Large intestine (tissue), 3 donors: ENCODE measurements at regions not wholly inside any gene's neighbourhood (a gene's known extent, or its start where the extent isn't known, plus 50 kb on each side); places are given as distances from the start of the nearest gene placed in this dataset.
"Not testable (repeated sequence)": the region's sequence is repeated elsewhere in the genome, so short reads cannot be mapped to it uniquely, and the experiment has no call there.

Experiments used
- DNase-seq, 2 donors: peaks; one replicate each; pipeline versions ENCODE4 v3.0.0 to v3.0.0-alpha.2; 2013
- H3K27ac ChIP-seq: one replicate; pipeline ENCODE4 v1.5.1; 2013; ENCODE audit warnings: low read length
- H3K27me3 ChIP-seq: 2 replicates; pipeline ENCODE4 v1.6.1; 2013; ENCODE audit warnings: low read length; ENCODE audit not compliant: control insufficient read depth, insufficient read depth
- H3K36me3 ChIP-seq: 2 replicates; pipeline ENCODE4 v1.6.1; 2013; ENCODE audit warnings: low read length; ENCODE audit not compliant: control insufficient read depth, insufficient read depth
- H3K4me1 ChIP-seq: one replicate; pipeline ENCODE4 v1.6.1; 2013; ENCODE audit warnings: low read length; ENCODE audit not compliant: control insufficient read depth, insufficient read depth
- H3K4me3 ChIP-seq: one replicate; pipeline ENCODE4 v1.5.1; 2013; ENCODE audit warnings: low read length
- H3K9me3 ChIP-seq: one replicate; pipeline ENCODE4 v1.6.1; 2013; ENCODE audit warnings: mild to moderate bottlenecking, low read depth, low read length, moderate library complexity; ENCODE audit not compliant: control insufficient read depth
- WGBS: methylation state at CpG from one replicate; pipeline ENCODE4 v1.1.5; 2013; ENCODE audit warnings: low lambda C conversion rate; ENCODE audit not compliant: insufficient coverage; 5-methylcytosine and 5-hydroxymethylcytosine counted together

GRCh38 chr7:136386876-136387275 lies 409.7 kb upstream of the MTPN start:
- Histone ChIP-seq H3K9me3 (no peaks in the 10 kb centered on the region), H3K4me3 (no peak overlapping the region), H3K4me1 (no peaks in the 10 kb centered on the region), H3K27ac (no peak overlapping the region), H3K36me3 (no peaks in the 10 kb centered on the region), H3K27me3 (no peaks in the 10 kb centered on the region)
- DNase-seq, result no peak
- no CpG with 5 or more reads among the region's 2 CpGs for WGBS

DNA sequence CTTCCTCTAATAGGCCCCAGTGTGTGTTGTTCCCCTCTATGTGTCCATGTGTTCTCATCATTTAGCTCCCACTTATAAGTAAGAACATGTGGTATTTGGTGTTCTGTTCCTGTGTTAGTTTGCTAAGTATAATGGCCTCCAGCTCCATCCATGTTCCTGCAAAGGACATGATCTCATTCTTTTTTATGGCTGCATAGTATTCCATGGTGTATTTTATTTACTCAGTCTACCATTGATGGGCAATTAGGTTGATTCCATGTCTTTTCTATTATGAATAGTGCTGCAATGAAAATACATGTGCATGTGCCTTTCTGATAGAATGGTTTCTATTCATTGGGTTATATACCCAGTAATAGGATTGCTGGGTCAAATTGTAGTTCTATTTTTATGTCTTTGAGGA lies 394.2 kb upstream of the MTPN start:
- not testable (repeated sequence) for DNase-seq, H3K4me1 ChIP-seq, H3K36me3 ChIP-seq, H3K4me3 ChIP-seq, H3K27ac ChIP-seq, H3K27me3 ChIP-seq, H3K9me3 ChIP-seq

DNA sequence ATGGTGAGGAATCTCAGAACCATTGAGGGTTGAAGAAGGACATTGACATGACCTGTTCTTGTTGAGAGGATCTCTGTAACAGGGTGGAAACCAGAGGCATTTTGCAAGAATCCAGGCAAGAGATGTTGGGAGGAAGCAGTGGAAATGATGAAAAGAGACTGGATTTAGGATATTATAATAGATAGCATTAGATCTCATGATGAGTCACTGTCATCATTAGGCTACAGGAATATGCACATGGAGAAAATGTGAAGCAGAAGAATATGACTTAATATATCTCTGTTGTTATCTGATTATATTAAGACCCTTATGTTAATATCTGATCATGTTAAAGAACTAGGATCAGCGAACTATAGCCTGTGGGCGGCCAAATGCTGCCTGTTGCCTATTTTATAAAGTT lies 393.0 kb upstream of the MTPN start:
- Histone ChIP-seq H3K27me3 (no peaks in the 10 kb centered on the region), H3K4me1 (no peaks in the 10 kb centered on the region), H3K9me3 (no peaks in the 10 kb centered on the region), H3K4me3 (no peak overlapping the region), H3K27ac (no peak overlapping the region), H3K36me3 (no peaks in the 10 kb centered on the region)
- whole genome bisulfite sequencing, result no CpG with 5 or more reads among the region's 2 CpGs
- DNase-seq, result no peak

- no peaks in the 10 kb centered on the region for H3K9me3 ChIP-seq
- H3K4me3 ChIP-seq, result no peak overlapping the region
- no peaks in the 10 kb centered on the region for H3K4me1 ChIP-seq
- H3K36me3 ChIP-seq, result no peaks in the 10 kb centered on the region
- no CpG with 5 or more reads among the region's 2 CpGs for WGBS
- no peaks in the 10 kb centered on the region for H3K27me3 ChIP-seq
- H3K27ac ChIP-seq, result no peak overlapping the region
- DNase-seq, result no peak
These were observed 392.1 kb upstream of the MTPN start for GRCh38 chr7:136369225-136369624.

DNA sequence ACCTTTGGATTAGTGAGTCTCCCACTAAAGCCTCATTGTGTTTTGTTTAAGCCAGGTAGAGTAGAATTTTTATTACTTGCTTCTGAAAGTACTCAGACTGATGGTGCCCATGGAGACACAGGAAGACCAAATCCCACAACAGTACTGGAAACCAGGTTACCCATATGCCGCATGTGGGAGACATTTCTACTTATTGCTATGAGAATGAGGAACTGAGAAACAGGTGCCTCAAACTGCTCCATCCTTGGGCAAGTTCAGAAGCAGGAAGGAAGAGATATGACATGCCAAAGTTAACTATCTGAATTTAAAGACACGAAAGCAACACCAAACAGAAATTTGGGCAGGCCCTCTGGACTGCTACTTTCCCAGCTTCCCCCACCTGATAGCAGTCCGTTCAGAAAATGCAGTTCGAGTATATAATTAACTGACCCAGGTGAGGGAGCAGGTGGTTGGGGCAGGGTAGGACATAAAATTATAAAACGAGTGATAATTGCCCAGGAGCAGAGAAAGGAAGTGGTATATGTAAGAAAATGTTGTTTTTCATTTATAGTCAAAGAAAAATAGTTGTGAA lies 382.3 kb upstream of the MTPN start:
- Histone ChIP-seq H3K4me1 (no peaks in the 10 kb centered on the region), H3K27ac (no peak overlapping the region), H3K9me3 (no peaks in the 10 kb centered on the region), H3K4me3 (no peak overlapping the region), H3K27me3 (no peaks in the 10 kb centered on the region), H3K36me3 (no peaks in the 10 kb centered on the region)
- no peak for DNase-seq
- 47% methylated on average over 2 of the region's 5 CpGs for WGBS

GRCh38 chr7:136353287-136353686 lies 376.1 kb upstream of the MTPN start:
- no peak overlapping the region for H3K4me3 ChIP-seq
- H3K36me3 ChIP-seq, result no peaks in the 10 kb centered on the region
- H3K27me3 ChIP-seq, result no peaks in the 10 kb centered on the region
- no CpG with 5 or more reads among the region's 2 CpGs for WGBS
- DNase-seq, result no peak
- no peaks in the 10 kb centered on the region for H3K4me1 ChIP-seq
- no peaks in the 10 kb centered on the region for H3K9me3 ChIP-seq
- H3K27ac ChIP-seq, result no peak overlapping the region

DNA sequence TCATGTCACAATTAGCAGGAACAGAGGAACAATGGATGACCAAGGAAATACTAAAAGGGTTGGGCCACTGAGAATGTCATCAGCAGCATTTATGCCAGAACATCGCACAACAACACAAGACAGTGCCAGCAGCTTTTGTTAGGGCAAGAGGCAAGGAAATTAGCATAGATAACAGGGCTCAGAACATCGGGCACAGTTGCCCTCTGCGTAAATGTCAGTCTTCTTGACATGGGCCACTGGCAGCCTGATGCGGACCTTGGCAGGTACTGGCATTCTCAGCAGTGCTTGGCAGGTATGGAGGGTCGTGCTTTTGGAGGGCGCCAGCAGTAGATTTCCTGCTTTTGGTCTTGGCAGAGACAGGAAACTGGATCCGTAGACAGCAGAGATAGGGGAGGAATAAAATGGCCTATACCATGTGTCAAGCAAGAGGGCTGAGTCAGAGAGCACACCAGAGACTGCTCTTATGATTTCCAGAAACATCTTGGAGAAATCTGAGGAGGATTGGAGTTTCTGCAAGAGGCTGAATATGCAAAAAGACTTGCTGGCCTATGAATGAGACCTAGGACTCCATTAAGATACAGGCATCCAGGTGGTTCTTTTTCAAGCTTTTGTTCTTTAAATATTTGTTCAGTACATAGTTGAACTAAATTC lies 371.5 kb upstream of the MTPN start:
- DNase-seq, result no peak
- Histone ChIP-seq H3K27me3 (no peaks in the 10 kb centered on the region), H3K4me3 (no peak overlapping the region), H3K4me1 (no peaks in the 10 kb centered on the region), H3K27ac (no peak overlapping the region), H3K36me3 (no peaks in the 10 kb centered on the region), H3K9me3 (no peaks in the 10 kb centered on the region)
- WGBS, result no CpG with 5 or more reads among the region's 7 CpGs

- no peaks in the 10 kb centered on the region for H3K27me3 ChIP-seq
- H3K27ac ChIP-seq, result no peak overlapping the region
- no CpG with 5 or more reads among the region's 3 CpGs for WGBS
- DNase-seq, result no peak
- no peaks in the 10 kb centered on the region for H3K9me3 ChIP-seq
- H3K36me3 ChIP-seq, result no peaks in the 10 kb centered on the region
- H3K4me3 ChIP-seq, result no peak overlapping the region
- H3K4me1 ChIP-seq, result no peaks in the 10 kb centered on the region
These were observed 371.0 kb upstream of the MTPN start for GRCh38 chr7:136348142-136348541.

DNA sequence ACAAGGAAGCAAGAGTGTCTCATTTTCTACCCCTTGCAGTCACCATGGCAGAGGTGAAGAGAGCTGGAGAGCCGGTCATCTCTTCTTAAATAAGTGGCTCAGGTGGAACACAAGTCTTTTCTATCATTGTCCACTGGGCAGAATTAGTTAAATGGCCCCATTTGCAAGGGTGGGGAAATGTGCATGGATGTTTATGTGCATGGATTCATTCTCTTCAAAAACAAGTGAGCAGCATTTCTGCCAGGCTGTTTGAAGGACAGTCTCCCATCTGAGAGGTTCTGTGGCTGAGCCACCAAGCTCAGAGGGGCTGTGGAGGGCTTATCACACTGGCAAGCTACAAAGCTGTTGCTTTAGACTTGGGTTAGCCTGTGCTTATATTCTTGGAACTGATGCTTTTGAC lies 370.3 kb upstream of the MTPN start:
- Histone ChIP-seq H3K4me3 (no peak overlapping the region), H3K27me3 (no peaks in the 10 kb centered on the region), H3K9me3 (no peaks in the 10 kb centered on the region), H3K36me3 (no peaks in the 10 kb centered on the region), H3K4me1 (no peaks in the 10 kb centered on the region), H3K27ac (no peak overlapping the region)
- DNase-seq, result no peak
- no CpG with 5 or more reads among the region's 1 CpG for WGBS

DNA sequence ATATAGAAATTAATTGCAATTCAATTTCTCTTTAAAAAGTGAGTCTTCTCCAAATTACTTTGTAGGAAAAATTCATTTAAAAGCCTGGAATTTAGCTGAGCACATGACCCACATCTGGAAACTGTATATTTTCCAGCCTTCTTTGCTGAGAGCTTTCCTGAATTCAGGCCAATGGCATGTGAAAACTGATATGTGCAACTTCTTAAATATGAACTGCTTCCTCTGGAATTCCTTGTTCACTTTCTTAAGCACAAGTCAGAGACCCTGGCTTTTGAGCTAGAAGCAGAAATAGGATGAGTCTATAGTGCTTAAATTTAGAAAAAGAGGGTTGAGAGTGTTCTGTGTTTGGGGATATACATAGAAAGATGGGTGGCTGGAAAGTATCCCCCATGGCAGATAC lies 365.1 kb upstream of the MTPN start:
- no peaks in the 10 kb centered on the region for H3K27me3 ChIP-seq
- no peaks in the 10 kb centered on the region for H3K4me1 ChIP-seq
- no peaks in the 10 kb centered on the region for H3K9me3 ChIP-seq
- no peak overlapping the region for H3K4me3 ChIP-seq
- no peak overlapping the region for H3K27ac ChIP-seq
- H3K36me3 ChIP-seq, result no peaks in the 10 kb centered on the region
- DNase-seq, result no peak

DNA sequence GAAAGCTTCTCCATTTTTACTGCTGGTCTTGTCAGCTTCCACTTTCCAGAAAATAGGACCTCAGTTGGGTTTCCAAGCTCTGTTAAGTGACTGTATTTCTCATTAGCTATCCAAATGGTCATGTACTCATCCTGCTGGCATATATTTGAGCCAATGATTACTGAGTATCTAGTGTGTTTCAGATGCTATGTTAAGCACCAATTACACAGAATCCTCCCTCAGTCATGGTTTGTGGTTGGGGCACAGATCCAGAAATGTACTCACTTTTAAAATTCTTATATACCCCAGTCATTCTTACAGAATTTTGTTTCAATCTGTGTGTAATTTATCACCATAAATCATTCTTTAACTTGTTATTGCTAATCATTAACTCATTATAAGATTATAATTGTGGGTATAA lies 362.3 kb upstream of the MTPN start:
- Histone ChIP-seq H3K4me3 (no peak overlapping the region), H3K9me3 (no peaks in the 10 kb centered on the region)

More for the DNA sequence above, 362.3 kb upstream of the MTPN start:
- H3K4me1 ChIP-seq, result no peaks in the 10 kb centered on the region
- no peak overlapping the region for H3K27ac ChIP-seq
- no peaks in the 10 kb centered on the region for H3K36me3 ChIP-seq
- DNase-seq, result no peak
- H3K27me3 ChIP-seq, result no peaks in the 10 kb centered on the region
